D341Med (cell line): ENCODE measurements at regions not wholly inside any gene's neighbourhood (a gene's known extent, or its start where the extent isn't known, plus 50 kb on each side); places are given as distances from the start of the nearest gene placed in this dataset.
A peak's percentile ranks its signal among the peaks of the same experiment; 100 is the strongest.
"Not testable (repeated sequence)": the region's sequence is repeated elsewhere in the genome, so short reads cannot be mapped to it uniquely, and the experiment has no call there.

Experiments used
- DNase-seq: peaks from one replicate; pipeline ENCODE4 v3.0.0; 2012; ENCODE audit warnings: low spot score

GRCh38 chr12:90502070-90502469 is 452.9 kb downstream of the CCER1 start:
- no peak for DNase-seq

- no peak for DNase-seq
Observed at GRCh38 chr12:90501412-90501811, 453.6 kb downstream of the CCER1 start.

GRCh38 chr12:90499795-90500194 is 455.2 kb downstream of the CCER1 start:
- no peak for DNase-seq

- no peak for DNase-seq
Observed at GRCh38 chr12:90497923-90498545, 456.9 kb downstream of the CCER1 start.

GRCh38 chr12:90490355-90490754 is 464.6 kb downstream of the CCER1 start:
- no peak for DNase-seq

GRCh38 chr12:90489141-90489540 is 465.8 kb downstream of the CCER1 start:
- no peak for DNase-seq

GRCh38 chr12:90485560-90485959 is 469.4 kb downstream of the CCER1 start:
- no peak for DNase-seq

GRCh38 chr12:90484094-90484493 is 470.9 kb downstream of the CCER1 start:
- DNase-seq, result no peak

- no peak for DNase-seq
Observed at GRCh38 chr12:90481748-90482147, 473.2 kb downstream of the CCER1 start.

GRCh38 chr12:90479237-90479636 is 475.7 kb downstream of the CCER1 start:
- DNase-seq, result no peak

- no peak for DNase-seq
Observed at GRCh38 chr12:90473831-90474230, 481.1 kb downstream of the CCER1 start.

GRCh38 chr12:90460681-90461080 is 494.3 kb downstream of the CCER1 start:
- no peak for DNase-seq

GRCh38 chr12:90456248-90456647 is 498.7 kb downstream of the CCER1 start:
- no peak for DNase-seq

GRCh38 chr12:90455756-90456155 is 499.2 kb downstream of the CCER1 start:
- DNase-seq, result no peak

GRCh38 chr12:90449611-90450010 is 505.4 kb downstream of the CCER1 start:
- no peak for DNase-seq

- not testable (repeated sequence) for DNase-seq
Observed at GRCh38 chr12:90443466-90443865, 511.5 kb downstream of the CCER1 start.

GRCh38 chr12:90441431-90441830 is 513.5 kb downstream of the CCER1 start:
- DNase-seq, result no peak

GRCh38 chr12:90428881-90429280 is 526.1 kb downstream of the CCER1 start:
- no peak for DNase-seq

GRCh38 chr12:90428465-90428864 is 526.5 kb downstream of the CCER1 start:
- no peak for DNase-seq

- no peak for DNase-seq
Observed at GRCh38 chr12:90423965-90424364, 531.0 kb downstream of the CCER1 start.

GRCh38 chr12:90410962-90411361 is 544.0 kb downstream of the CCER1 start:
- no peak for DNase-seq

GRCh38 chr12:90407841-90408240 is 547.1 kb downstream of the CCER1 start:
- DNase-seq, result peak; percentile 41

- no peak for DNase-seq
Observed at GRCh38 chr12:90404071-90404470, 550.9 kb downstream of the CCER1 start.

- no peak for DNase-seq
Observed at GRCh38 chr12:90401185-90401584, 553.8 kb downstream of the CCER1 start.

GRCh38 chr12:90399357-90399756 is 555.6 kb downstream of the CCER1 start:
- no peak for DNase-seq
